Cardiac fibroblast (primary cell): ENCODE measurements at regions not wholly inside any gene's neighbourhood (a gene's known extent, or its start where the extent isn't known, plus 50 kb on each side); places are given as distances from the start of the nearest gene placed in this dataset.
"Not testable (repeated sequence)": the region's sequence is repeated elsewhere in the genome, so short reads cannot be mapped to it uniquely, and the experiment has no call there.

ENCODE experiments used
- DNase-seq, 2 donors: peaks; one replicate each; pipeline versions ENCODE4 v3.0.0 to v3.0.0-alpha.2; 2010; ENCODE audit warnings: low read depth in 2 of 2
- H3K4me3 ChIP-seq, 2 donors: replicated peaks in 1 of 2; 1 replicate in 1 of 2; 2 replicates in 1 of 2; pipeline ENCODE4 v1.5.1; 2011; ENCODE audit warnings: low read depth in 2 of 2, low read length in 2 of 2, mild to moderate bottlenecking in 2 of 2, moderate library complexity in 1 of 2
- CTCF ChIP-seq: IDR thresholded peaks from one replicate; pipeline ENCODE4 v1.5.1; 2011; ENCODE audit warnings: low read depth, mild to moderate bottlenecking, low read length, inconsistent platforms

GRCh38 chr17:45554479-45554878, 64.0 kb upstream of the PLEKHM1 start:
- not testable (repeated sequence) for H3K4me3 ChIP-seq, DNase-seq

- not testable (repeated sequence) for DNase-seq, H3K4me3 ChIP-seq
Observed at GRCh38 chr17:45558821-45559220, 68.3 kb upstream of the PLEKHM1 start.

- not testable (repeated sequence) for H3K4me3 ChIP-seq, DNase-seq
Observed at GRCh38 chr17:45562868-45563267, 72.3 kb upstream of the PLEKHM1 start.

GRCh38 chr17:45563283-45563682, 72.8 kb upstream of the PLEKHM1 start:
- not testable (repeated sequence) for H3K4me3 ChIP-seq, DNase-seq

- H3K4me3 ChIP-seq, DNase-seq: not testable (repeated sequence)
Observed at GRCh38 chr17:45568275-45568674, 77.8 kb upstream of the PLEKHM1 start.

- H3K4me3 ChIP-seq, DNase-seq: not testable (repeated sequence)
Observed at GRCh38 chr17:45573326-45573725, 82.8 kb upstream of the PLEKHM1 start.

- H3K4me3 ChIP-seq, result no peak overlapping the region
- no peak for TF ChIP-seq CTCF
- DNase-seq, result peak; percentile 65 to 75
Observed at GRCh38 chr17:45573924-45574770, 83.6 kb upstream of the PLEKHM1 start.

- H3K4me3 ChIP-seq, result no peak overlapping the region
- TF ChIP-seq CTCF, result no peak
- no peak for DNase-seq
Observed at GRCh38 chr17:45575126-45575885, 84.8 kb upstream of the PLEKHM1 start.

- H3K4me3 ChIP-seq, DNase-seq: not testable (repeated sequence)
Observed at GRCh38 chr17:45576527-45577307, 86.2 kb upstream of the PLEKHM1 start.

GRCh38 chr17:45577571-45578279, 87.2 kb upstream of the PLEKHM1 start:
- no peak for TF ChIP-seq CTCF
- no peak overlapping the region for H3K4me3 ChIP-seq
- DNase-seq, result no peak
